Nephron (organoid): ENCODE measurements at regions not wholly inside any gene's neighbourhood (a gene's known extent, or its start where the extent isn't known, plus 50 kb on each side); places are given as distances from the start of the nearest gene placed in this dataset.

Experiments used
- H3K27ac Mint-ChIP-seq, 3 experiments: 2 replicates each; pipeline ENCODE4 v1.8.0; 2020; ENCODE audit warnings: mixed read lengths in 3 of 3, mild to moderate bottlenecking in 2 of 3, moderate library complexity in 1 of 3
- H3K27me3 Mint-ChIP-seq: 2 replicates; pipeline ENCODE4 v1.8.0; 2021; ENCODE audit warnings: low read depth, mild to moderate bottlenecking, moderate library complexity, mixed read lengths
- H3K36me3 Mint-ChIP-seq: 2 replicates; pipeline ENCODE4 v1.8.0; 2020; ENCODE audit warnings: low read depth, mixed read lengths
- H3K4me1 Mint-ChIP-seq: 2 replicates; pipeline ENCODE4 v1.8.0; 2020; ENCODE audit warnings: mixed read lengths
- H3K4me3 Mint-ChIP-seq, 3 experiments: 2 replicates each; pipeline ENCODE4 v1.8.0; 2020; ENCODE audit warnings: mild to moderate bottlenecking in 3 of 3, mixed read lengths in 3 of 3, moderate library complexity in 2 of 3
- H3K9me3 Mint-ChIP-seq: 2 replicates; pipeline ENCODE4 v1.8.0; 2020; ENCODE audit warnings: mixed read lengths
- CTCF ChIP-seq, 3 experiments: fragments of 200-600 bp; sonication (generic); IDR thresholded peaks; one replicate each; pipeline ENCODE4 v1.5.0; 2021; ENCODE audit warnings: antibody characterized with exemption in 3 of 3; ENCODE audit not compliant: unreplicated experiment in 3 of 3

- Mint-ChIP-seq H3K4me3 (no peak overlapping the region), H3K9me3 (peaks cover 27% of the 10 kb centered on the region), H3K36me3 (no peaks in the 10 kb centered on the region), H3K27ac (no peak overlapping the region), H3K27me3 (no peaks in the 10 kb centered on the region), H3K4me1 (no peaks in the 10 kb centered on the region)
- no peak for TF ChIP-seq CTCF (IDR thresholded peaks at IDR 0.05; ENCODE audit: unreplicated experiment in 3 of 3)
Measured at GRCh38 chr2:186992597-186992996, 143.6 kb upstream of the ZSWIM2 start.

- Mint-ChIP-seq H3K27ac (no peak overlapping the region), H3K36me3 (no peaks in the 10 kb centered on the region), H3K27me3 (no peaks in the 10 kb centered on the region), H3K9me3 (peaks cover 31% of the 10 kb centered on the region), H3K4me3 (no peak overlapping the region), H3K4me1 (no peaks in the 10 kb centered on the region)
- TF ChIP-seq CTCF (IDR thresholded peaks at IDR 0.05; ENCODE audit: unreplicated experiment in 3 of 3): peak in 2 of 3 experiments; percentile 1 to 25
Measured at GRCh38 chr2:186991766-186992417, 142.9 kb upstream of the ZSWIM2 start.

- Mint-ChIP-seq H3K36me3 (no peaks in the 10 kb centered on the region), H3K9me3 (peaks cover 33% of the 10 kb centered on the region), H3K27ac (no peak overlapping the region), H3K27me3 (peaks cover 3% of the 10 kb centered on the region), H3K4me1 (no peaks in the 10 kb centered on the region), H3K4me3 (no peak overlapping the region)
- TF ChIP-seq CTCF (IDR thresholded peaks at IDR 0.05; ENCODE audit: unreplicated experiment in 3 of 3): no peak
Measured at GRCh38 chr2:186984966-186985365, 136.0 kb upstream of the ZSWIM2 start.

- Mint-ChIP-seq H3K27me3 (peaks cover 3% of the 10 kb centered on the region), H3K27ac (no peak overlapping the region), H3K4me3 (no peak overlapping the region), H3K4me1 (no peaks in the 10 kb centered on the region), H3K9me3 (peaks cover 30% of the 10 kb centered on the region), H3K36me3 (no peaks in the 10 kb centered on the region)
- no peak for TF ChIP-seq CTCF (IDR thresholded peaks at IDR 0.05; ENCODE audit: unreplicated experiment in 3 of 3)
Measured at GRCh38 chr2:186984481-186984880, 135.5 kb upstream of the ZSWIM2 start.

- H3K4me3 Mint-ChIP-seq: no peak overlapping the region
- no peak for TF ChIP-seq CTCF (IDR thresholded peaks at IDR 0.05; ENCODE audit: unreplicated experiment in 3 of 3)
Measured at GRCh38 chr2:186980787-186981550, 132.0 kb upstream of the ZSWIM2 start.

GRCh38 chr2:186980117-186980442 lies 131.1 kb upstream of the ZSWIM2 start:
- no peaks in the 10 kb centered on the region for H3K27me3 Mint-ChIP-seq
- H3K4me1 Mint-ChIP-seq: no peaks in the 10 kb centered on the region
- no peak for TF ChIP-seq CTCF (IDR thresholded peaks at IDR 0.05; ENCODE audit: unreplicated experiment in 3 of 3)
- no peaks in the 10 kb centered on the region for H3K36me3 Mint-ChIP-seq
- H3K4me3 Mint-ChIP-seq: no peak overlapping the region
- H3K9me3 Mint-ChIP-seq: peaks cover under 1% of the 10 kb centered on the region
- no peak overlapping the region for H3K27ac Mint-ChIP-seq

More at GRCh38 chr2:186980787-186981550, 132.0 kb upstream of the ZSWIM2 start:
- Mint-ChIP-seq H3K27me3 (peaks cover 3% of the 10 kb centered on the region), H3K27ac (no peak overlapping the region), H3K36me3 (no peaks in the 10 kb centered on the region), H3K9me3 (peaks cover 8% of the 10 kb centered on the region), H3K4me1 (no peaks in the 10 kb centered on the region)
